PC-3 (cell line): ENCODE measurements at regions not wholly inside any gene's neighbourhood (a gene's known extent, or its start where the extent isn't known, plus 50 kb on each side); places are given as distances from the start of the nearest gene placed in this dataset.

ENCODE experiments used
- ATAC-seq: fragments of 200-7000 bp; cut with Tn5 transposase; 2 replicates; pipeline ENCODE4 v1.9.1; 2020; ENCODE audit warnings: mild to moderate bottlenecking, moderate library complexity
- BruUV-seq: library from RNA; stranded (reverse); fragments of 400-500 nt; replicated peaks from 2 replicates; lab custom pipeline; 2021; lab: Mats Ljungman, UMichigan
- CTCF ChIA-PET: fragments of 300-600 bp; sonication (Branson Sonifier 250); formaldehyde crosslinking; loops from one replicate; lab custom pipeline; 2022; ENCODE audit warnings: antibody characterized with exemption; lab: Charles Lee
- POLR2A ChIA-PET: fragments of 300-600 bp; sonication (Branson Sonifier 250); formaldehyde crosslinking; loops from one replicate; lab custom pipeline; 2022; ENCODE audit warnings: antibody characterized with exemption; ENCODE audit not compliant: unreplicated experiment; lab: Charles Lee
- DNase-seq: peaks from one replicate; pipeline ENCODE4 v3.0.0-alpha.2; 2015
- H2AFZ ChIP-seq: fragments of 300-600 bp; sonication (generic); 2 replicates; pipeline ENCODE4 v1.6.0; 2016; ENCODE audit warnings: antibody characterized with exemption, low read length
- H3F3A ChIP-seq: fragments of 300-600 bp; sonication (generic); one replicate; pipeline ENCODE4 v1.6.0; 2017; ENCODE audit warnings: antibody characterized with exemption, low read length, control low read depth, mild to moderate bottlenecking; ENCODE audit not compliant: unreplicated experiment
- H3K27ac ChIP-seq: fragments of 300-600 bp; sonication (generic); 2 replicates; pipeline ENCODE4 v1.5.1; 2016; ENCODE audit warnings: mild to moderate bottlenecking, low read length
- H3K27me3 ChIP-seq: fragments of 300-600 bp; sonication (generic); 2 replicates; pipeline ENCODE4 v1.6.1; 2016; ENCODE audit warnings: low read length, mixed read lengths
- H3K36me3 ChIP-seq: fragments of 300-600 bp; sonication (generic); 2 replicates; pipeline ENCODE4 v1.6.1; 2016; ENCODE audit warnings: low read depth, mixed run types, low read length, mixed read lengths
- H3K4me1 ChIP-seq: fragments of 300-600 bp; sonication (generic); 2 replicates; pipeline ENCODE4 v1.5.1; 2016; ENCODE audit warnings: low read length; ENCODE audit not compliant: insufficient read depth
- H3K4me2 ChIP-seq: fragments of 300-600 bp; sonication (generic); 2 replicates; pipeline ENCODE4 v1.6.0; 2016; ENCODE audit warnings: low read length
- H3K4me3 ChIP-seq: fragments of 300-600 bp; sonication (generic); 2 replicates; pipeline ENCODE4 v1.5.1; 2016; ENCODE audit warnings: mild to moderate bottlenecking, low read length, mixed read lengths
- H3K79me2 ChIP-seq: fragments of 300-600 bp; sonication (generic); 2 replicates; pipeline ENCODE4 v1.6.1; 2017; ENCODE audit warnings: low read length, mixed read lengths
- H3K9ac ChIP-seq: fragments of 300-600 bp; sonication (generic); 2 replicates; pipeline ENCODE4 v1.6.0; 2016; ENCODE audit warnings: mild to moderate bottlenecking, low read length
- H3K9me2 ChIP-seq: fragments of 300-600 bp; sonication (generic); replicated peaks from 2 replicates; pipeline ENCODE4 v1.6.1; 2016; ENCODE audit warnings: mixed run types, low read length, mixed read lengths
- H3K9me3 ChIP-seq: fragments of 300-600 bp; sonication (generic); 2 replicates; pipeline ENCODE4 v1.6.1; 2016; ENCODE audit warnings: low read length, mixed read lengths
- H4K20me1 ChIP-seq: fragments of 300-600 bp; sonication (generic); 2 replicates; pipeline ENCODE4 v1.6.1; 2016; ENCODE audit warnings: low read length, mixed read lengths
- EZH2 ChIP-seq: fragments of 300-600 bp; sonication (generic); IDR thresholded peaks from one replicate; pipeline ENCODE4 v1.6.1; 2017; ENCODE audit warnings: antibody characterized with exemption, mild to moderate bottlenecking, low read length; ENCODE audit not compliant: unreplicated experiment
- EZH2phosphoT487 ChIP-seq: fragments of 300-600 bp; sonication (generic); IDR thresholded peaks from 2 replicates; pipeline ENCODE4 v1.6.1; 2018; ENCODE audit warnings: mild to moderate bottlenecking, antibody characterized with exemption, low read length, borderline replicate concordance
- intact Hi-C: fragments of 100-400 bp; cut with micrococcal nuclease; formaldehyde crosslinking; loops from 2 replicates; pipeline ENCODE4 v1.9.0; 2023
- TF ChIP-seq, protein P1 (sequence below): fragments of 300-600 bp; sonication (generic); conservative IDR thresholded peaks from 2 replicates; pipeline ENCODE4 v1.5.1; 2017; ENCODE audit warnings: antibody characterized with exemption, low read depth, mild to moderate bottlenecking, low read length

DNA sequence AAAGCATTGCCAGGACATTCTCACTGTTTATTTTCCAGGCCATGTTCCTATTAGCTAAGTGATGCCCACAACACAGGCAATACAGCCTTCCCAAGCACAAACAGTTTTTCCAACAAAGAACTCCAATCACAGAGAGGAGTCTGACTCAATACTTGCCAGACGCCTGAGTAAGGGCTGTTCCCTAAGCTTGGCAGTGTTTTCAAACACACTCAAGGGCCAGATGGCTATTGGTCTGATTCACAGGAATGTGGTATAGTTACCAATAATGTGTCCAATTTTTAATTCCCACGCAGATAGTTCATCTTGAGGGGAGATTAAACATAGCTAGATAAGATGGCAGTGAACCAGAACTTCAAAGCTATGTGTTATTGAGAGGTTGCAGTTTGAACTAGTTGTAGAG, 381.0 kb downstream of the SNAPC1 start:
- intact Hi-C loops = no loop called here
- Histone ChIP-seq H3F3A (no peaks in the 10 kb centered on the region), H3K79me2 (no peaks in the 10 kb centered on the region), H3K9ac (no peak overlapping the region), H3K9me2 (no peaks in the 10 kb centered on the region), H4K20me1 (no peaks in the 10 kb centered on the region), H2AFZ (no peak overlapping the region), H3K4me1 (no peaks in the 10 kb centered on the region), H3K4me3 (no peak overlapping the region), H3K4me2 (no peak overlapping the region), H3K9me3 (no peaks in the 10 kb centered on the region), H3K36me3 (no peaks in the 10 kb centered on the region), H3K27ac (no peak overlapping the region), H3K27me3 (no peaks in the 10 kb centered on the region)
- TF ChIP-seq, protein P1, sequence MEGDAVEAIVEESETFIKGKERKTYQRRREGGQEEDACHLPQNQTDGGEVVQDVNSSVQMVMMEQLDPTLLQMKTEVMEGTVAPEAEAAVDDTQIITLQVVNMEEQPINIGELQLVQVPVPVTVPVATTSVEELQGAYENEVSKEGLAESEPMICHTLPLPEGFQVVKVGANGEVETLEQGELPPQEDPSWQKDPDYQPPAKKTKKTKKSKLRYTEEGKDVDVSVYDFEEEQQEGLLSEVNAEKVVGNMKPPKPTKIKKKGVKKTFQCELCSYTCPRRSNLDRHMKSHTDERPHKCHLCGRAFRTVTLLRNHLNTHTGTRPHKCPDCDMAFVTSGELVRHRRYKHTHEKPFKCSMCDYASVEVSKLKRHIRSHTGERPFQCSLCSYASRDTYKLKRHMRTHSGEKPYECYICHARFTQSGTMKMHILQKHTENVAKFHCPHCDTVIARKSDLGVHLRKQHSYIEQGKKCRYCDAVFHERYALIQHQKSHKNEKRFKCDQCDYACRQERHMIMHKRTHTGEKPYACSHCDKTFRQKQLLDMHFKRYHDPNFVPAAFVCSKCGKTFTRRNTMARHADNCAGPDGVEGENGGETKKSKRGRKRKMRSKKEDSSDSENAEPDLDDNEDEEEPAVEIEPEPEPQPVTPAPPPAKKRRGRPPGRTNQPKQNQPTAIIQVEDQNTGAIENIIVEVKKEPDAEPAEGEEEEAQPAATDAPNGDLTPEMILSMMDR = no peak
- TF ChIP-seq EZH2 = no peak
- no TSS peak for BruUV-seq
- ATAC-seq = peak; percentile 36; the same call in 1 of the 2 replicates
- CTCF ChIA-PET = interaction anchor here (0.6 kb wide), 1 partner anchor 160 kb away, joined by 3 read pairs; no protein-coding TSS in a partner anchor
- POLR2A ChIA-PET = no interaction called here
- no peak for DNase-seq

DNA sequence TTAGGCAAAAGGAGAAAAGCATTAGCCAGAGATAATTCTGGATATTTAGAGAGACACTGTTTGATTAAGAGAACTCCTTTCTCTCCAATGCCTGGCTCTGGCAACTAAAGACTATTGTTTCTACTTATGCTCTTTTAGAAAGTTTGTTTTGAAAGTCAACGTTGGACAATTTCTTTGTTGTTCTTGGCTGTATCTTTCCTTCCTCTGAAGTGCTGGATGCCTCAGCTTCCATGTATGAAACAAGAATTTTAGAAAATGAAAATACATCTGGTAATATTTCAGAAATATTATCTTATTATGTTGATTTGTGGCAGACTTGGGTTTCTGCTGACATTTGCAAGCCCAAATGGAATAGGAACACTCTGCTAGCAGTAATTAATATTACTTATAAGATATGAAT, 382.6 kb downstream of the SNAPC1 start:
- no TSS peak for BruUV-seq
- H3K9me3 ChIP-seq = no peaks in the 10 kb centered on the region
- H3K4me2 ChIP-seq = no peak overlapping the region
- POLR2A ChIA-PET = no interaction called here
- H3K4me1 ChIP-seq = no peaks in the 10 kb centered on the region
- CTCF ChIA-PET = no interaction called here
- H3K4me3 ChIP-seq = no peak overlapping the region
- no peaks in the 10 kb centered on the region for H3K27me3 ChIP-seq
- H3K36me3 ChIP-seq = no peaks in the 10 kb centered on the region
- no peak overlapping the region for H3K27ac ChIP-seq
- intact Hi-C loops = no loop called here
- no peak overlapping the region for H3K9ac ChIP-seq
- DNase-seq = no peak
- H4K20me1 ChIP-seq = no peaks in the 10 kb centered on the region
- H2AFZ ChIP-seq = no peak overlapping the region
- TF ChIP-seq, protein P1 = no peak
- TF ChIP-seq EZH2phosphoT487 (no peak), EZH2 (no peak)
- H3F3A ChIP-seq = no peaks in the 10 kb centered on the region
- H3K9me2 ChIP-seq = no peaks in the 10 kb centered on the region
- no peaks in the 10 kb centered on the region for H3K79me2 ChIP-seq
- no peak for ATAC-seq

DNA sequence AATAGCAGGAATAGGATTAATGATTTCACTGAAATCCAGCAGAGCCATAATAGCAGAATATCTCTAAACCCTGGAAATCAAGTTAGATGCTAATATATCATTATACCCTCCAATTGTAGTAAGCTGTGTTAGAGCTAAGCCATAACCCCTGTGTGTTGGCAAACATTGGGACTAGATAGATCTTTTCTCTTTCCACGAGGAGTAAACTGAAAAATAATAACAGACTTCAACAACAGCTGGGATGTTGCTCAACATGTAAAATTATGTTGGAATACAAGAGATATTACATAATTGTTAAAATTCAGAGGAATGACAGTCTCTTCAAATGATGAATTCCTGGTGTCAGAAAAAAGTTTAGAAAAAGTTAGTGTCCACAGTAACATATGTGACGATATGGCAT, 383.8 kb downstream of the SNAPC1 start:
- ATAC-seq (no peak), DNase-seq (no peak)
- Histone ChIP-seq H3K27me3 (no peaks in the 10 kb centered on the region), H3K9me2 (no peaks in the 10 kb centered on the region), H3K4me3 (no peak overlapping the region), H3K36me3 (no peaks in the 10 kb centered on the region), H3K9me3 (no peaks in the 10 kb centered on the region), H3F3A (no peaks in the 10 kb centered on the region), H3K4me2 (no peak overlapping the region), H3K9ac (no peak overlapping the region), H2AFZ (no peak overlapping the region), H4K20me1 (no peaks in the 10 kb centered on the region), H3K27ac (no peak overlapping the region), H3K4me1 (no peaks in the 10 kb centered on the region), H3K79me2 (no peaks in the 10 kb centered on the region)
- TF ChIP-seq, protein P1 = no peak
- TF ChIP-seq EZH2phosphoT487 (no peak), EZH2 (no peak)
- ChIA-PET POLR2A (no interaction called here), CTCF (no interaction called here)
- BruUV-seq = no TSS peak
- intact Hi-C loops = no loop called here
